BLaER1 treated with 17β-estradiol and CSF1 and Interleukin-3, amounts not matched to agents 10 nM and 100 nM (cell line): ENCODE measurements at regions not wholly inside any gene's neighbourhood (a gene's known extent, or its start where the extent isn't known, plus 50 kb on each side); places are given as distances from the start of the nearest gene placed in this dataset.

Experiments used
- H3K27ac ChIP-seq, 11 experiments: shearing (Covaris generic); formaldehyde crosslinking; 2 replicates each; pipeline ENCODE4 v1.8.1; 2022
- H3K27me3 ChIP-seq, 11 experiments: shearing (Covaris generic); formaldehyde crosslinking; 2 replicates each; pipeline ENCODE4 v1.8.1; 2022
- H3K36me3 ChIP-seq, 11 experiments: shearing (Covaris generic); formaldehyde crosslinking; 2 replicates each; pipeline ENCODE4 v1.8.1; 2022
- H3K4me1 ChIP-seq, 10 experiments: shearing (Covaris generic); formaldehyde crosslinking; 2 replicates each; pipeline ENCODE4 v1.8.1; 2022
- H3K4me2 ChIP-seq, 11 experiments: shearing (Covaris generic); formaldehyde crosslinking; 2 replicates each; pipeline ENCODE4 v1.8.1; 2022
- H3K4me3 ChIP-seq, 10 experiments: shearing (Covaris generic); formaldehyde crosslinking; 2 replicates each; pipeline ENCODE4 v1.8.1; 2022
- H3K9ac ChIP-seq, 11 experiments: shearing (Covaris generic); formaldehyde crosslinking; 2 replicates each; pipeline ENCODE4 v1.8.1; 2022
- H3K9me3 ChIP-seq, 11 experiments: shearing (Covaris generic); formaldehyde crosslinking; replicated peaks in 1 of 11; 2 replicates each; pipeline ENCODE4 v1.8.1; 2022
- H4K20me1 ChIP-seq, 11 experiments: shearing (Covaris generic); formaldehyde crosslinking; 2 replicates each; pipeline ENCODE4 v1.8.1; 2022
- Cebpa-rat ChIP-seq, 11 experiments: shearing (Covaris generic); IDR thresholded peaks; 2 replicates each; pipeline ENCODE4 v1.8.1; 2022

DNA sequence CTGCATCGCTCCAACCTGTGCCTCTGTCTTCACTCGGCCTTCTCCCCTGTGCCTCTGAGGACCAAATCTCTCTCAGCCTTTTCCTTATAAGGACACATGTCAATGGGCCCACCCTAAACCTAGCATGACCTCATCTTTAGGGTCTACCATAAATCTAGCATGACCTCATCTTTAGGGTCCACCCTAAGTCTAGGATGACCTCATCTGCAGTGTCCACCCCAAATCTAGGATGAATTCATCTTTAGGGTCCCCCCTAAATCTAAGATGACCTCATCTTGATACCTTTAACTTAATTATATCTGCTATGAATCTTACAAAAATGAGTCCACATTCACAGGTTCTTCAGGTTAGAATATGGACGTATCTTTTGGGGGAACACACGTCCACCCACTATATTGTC is 131.1 kb upstream of the RPL38 start:
- Histone ChIP-seq H3K4me3 (no peak overlapping the region), H3K9me3 (peaks cover 32 to 51% (median 40%) of the 10 kb centered on the region in 11 experiments), H3K4me2 (no peak overlapping the region), H4K20me1 (no peaks in the 10 kb centered on the region), H3K9ac (no peak overlapping the region), H3K27me3 (no peaks in the 10 kb centered on the region), H3K4me1 (no peaks in the 10 kb centered on the region), H3K36me3 (no peaks in the 10 kb centered on the region), H3K27ac (no peak overlapping the region)
- TF ChIP-seq Cebpa-rat (IDR thresholded peaks at IDR 0.05): no peak

DNA sequence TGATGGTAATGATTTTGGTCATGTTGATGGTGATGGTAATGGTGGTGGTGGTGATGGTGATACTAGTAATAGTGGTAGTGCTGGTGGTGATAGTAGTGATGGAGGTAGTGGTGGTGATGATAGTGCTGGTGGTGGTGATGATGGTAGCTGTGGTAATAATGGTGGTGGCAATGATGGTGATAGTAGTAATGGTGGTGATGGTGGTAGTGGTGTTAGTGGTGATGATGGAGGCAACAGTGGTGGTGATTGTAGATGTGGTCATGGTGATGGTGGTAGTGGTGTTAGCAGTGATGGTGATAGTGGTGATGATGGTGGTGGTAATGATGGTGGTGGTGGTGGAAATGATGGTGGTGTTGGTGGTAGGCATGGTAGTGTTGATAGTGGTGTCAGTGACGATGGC is 127.0 kb upstream of the RPL38 start:
- no peak for TF ChIP-seq Cebpa-rat (IDR thresholded peaks at IDR 0.05)
- H3K36me3 ChIP-seq: no peaks in the 10 kb centered on the region
- no peak overlapping the region for H3K4me3 ChIP-seq
- H3K4me1 ChIP-seq: no peaks in the 10 kb centered on the region
- H3K4me2 ChIP-seq: no peak overlapping the region
- no peak overlapping the region for H3K27ac ChIP-seq
- H4K20me1 ChIP-seq: no peaks in the 10 kb centered on the region; a peak in 1 of 22 replicates
- H3K9ac ChIP-seq: no peak overlapping the region
- H3K27me3 ChIP-seq: no peaks in the 10 kb centered on the region
- H3K9me3 ChIP-seq: peaks cover 32 to 51% (median 40%) of the 10 kb centered on the region in 11 experiments

DNA sequence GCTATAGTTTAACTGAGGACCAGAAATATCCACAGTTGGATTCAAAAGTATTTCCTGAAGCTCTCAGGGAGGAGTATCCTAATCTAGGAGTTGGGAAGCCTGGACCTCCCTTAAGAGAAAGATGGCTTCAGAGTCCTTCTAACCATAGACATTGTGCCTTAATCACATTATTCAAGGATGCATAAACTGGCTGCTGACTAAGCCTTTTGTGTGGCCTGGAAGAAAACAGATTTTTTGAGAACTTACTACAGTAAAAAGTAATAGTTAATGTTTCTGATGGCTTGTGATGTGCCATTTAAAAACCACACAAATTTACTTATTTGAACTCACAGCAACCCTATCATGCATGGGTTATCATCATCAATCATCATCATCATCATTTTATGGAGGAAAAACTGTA is 126.2 kb upstream of the RPL38 start:
- Histone ChIP-seq H3K27ac (no peak overlapping the region), H3K27me3 (no peaks in the 10 kb centered on the region), H3K4me1 (no peaks in the 10 kb centered on the region), H3K9ac (no peak overlapping the region), H3K36me3 (no peaks in the 10 kb centered on the region), H3K4me2 (no peak overlapping the region), H3K4me3 (no peak overlapping the region), H3K9me3 (peaks cover 32 to 46% (median 39%) of the 10 kb centered on the region in 11 experiments), H4K20me1 (no peaks in the 10 kb centered on the region; a peak in 1 of 22 replicates)
- no peak for TF ChIP-seq Cebpa-rat (IDR thresholded peaks at IDR 0.05)

DNA sequence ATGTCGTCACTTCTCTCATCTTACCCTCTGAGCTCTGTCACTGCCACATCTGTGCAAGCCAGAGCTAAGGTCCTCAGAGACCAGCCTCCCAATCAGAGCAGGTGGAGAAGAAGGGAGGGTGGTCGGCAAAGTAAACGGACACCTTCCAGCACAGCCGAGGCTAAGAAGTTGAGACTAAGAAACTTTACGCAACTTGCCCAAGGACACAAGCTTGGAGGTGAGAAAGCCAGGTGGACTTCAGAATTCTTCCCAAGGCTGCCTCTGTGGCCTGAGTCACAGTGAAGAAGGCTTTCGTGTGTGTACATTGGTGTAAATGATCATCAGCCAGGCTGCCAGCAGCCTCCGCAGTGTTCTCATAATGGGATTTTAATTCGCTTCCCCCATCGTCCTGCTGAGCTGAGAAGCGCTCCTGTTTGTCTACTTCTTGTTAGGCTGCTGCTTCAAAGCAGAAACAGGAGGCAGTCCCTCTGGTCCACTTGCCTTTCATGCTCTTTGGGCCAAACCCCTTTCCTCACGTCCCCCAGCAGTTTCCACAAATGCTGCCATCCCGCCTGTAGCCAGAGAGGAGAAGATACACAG is 125.0 kb upstream of the RPL38 start:
- Histone ChIP-seq H3K4me2 (no peak overlapping the region), H3K4me1 (no peaks in the 10 kb centered on the region), H3K9ac (no peak overlapping the region), H3K9me3 (peaks cover 24 to 35% (median 29%) of the 10 kb centered on the region in 11 experiments), H4K20me1 (no peaks in the 10 kb centered on the region; a peak in 2 of 22 replicates), H3K27ac (no peak overlapping the region), H3K36me3 (no peaks in the 10 kb centered on the region), H3K27me3 (no peaks in the 10 kb centered on the region), H3K4me3 (no peak overlapping the region)
- no peak for TF ChIP-seq Cebpa-rat (IDR thresholded peaks at IDR 0.05)

DNA sequence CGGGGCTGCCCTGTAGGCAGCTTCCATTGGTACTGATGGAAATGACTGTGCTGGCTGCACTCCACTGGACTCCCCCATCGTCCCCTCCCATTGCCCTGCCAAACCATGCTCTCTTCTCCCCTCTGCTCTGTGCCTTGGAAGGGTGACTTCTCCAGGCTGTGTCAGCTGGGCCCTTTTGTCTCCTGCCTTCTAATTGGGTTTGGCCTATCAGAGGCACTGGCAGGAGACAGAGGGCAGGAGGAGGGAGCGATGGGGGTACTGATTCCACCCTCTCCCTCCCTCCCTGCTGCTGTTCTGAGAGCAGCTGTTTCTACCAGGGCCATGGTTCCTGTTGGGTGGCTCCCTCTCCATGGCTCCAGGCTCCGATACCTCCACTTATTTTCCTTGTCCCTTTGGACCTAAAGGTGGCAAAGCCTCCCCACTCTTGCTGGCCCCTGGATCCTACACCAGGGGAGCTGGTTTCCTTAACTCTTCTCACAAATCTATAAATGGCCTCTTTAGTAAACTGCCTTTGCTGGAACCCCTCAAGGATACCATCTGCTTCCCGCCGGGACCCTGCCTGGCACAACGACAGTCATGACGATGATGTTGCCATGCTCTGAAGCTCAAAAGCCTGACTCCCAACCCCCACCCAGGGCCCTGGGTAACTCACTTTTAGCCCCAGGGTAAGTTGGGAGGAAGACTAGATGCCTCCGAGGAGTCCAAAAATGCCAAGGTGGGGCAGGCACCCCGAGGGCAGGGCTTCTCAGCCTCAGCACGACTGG is 123.8 kb upstream of the RPL38 start:
- no peak for TF ChIP-seq Cebpa-rat (IDR thresholded peaks at IDR 0.05)
- Histone ChIP-seq H3K36me3 (no peaks in the 10 kb centered on the region), H3K4me3 (no peak overlapping the region), H4K20me1 (no peaks in the 10 kb centered on the region; a peak in 2 of 22 replicates), H3K9me3 (peaks cover 12 to 23% (median 17%) of the 10 kb centered on the region in 11 experiments), H3K9ac (no peak overlapping the region), H3K4me2 (no peak overlapping the region), H3K4me1 (no peaks in the 10 kb centered on the region), H3K27me3 (no peaks in the 10 kb centered on the region), H3K27ac (no peak overlapping the region)

DNA sequence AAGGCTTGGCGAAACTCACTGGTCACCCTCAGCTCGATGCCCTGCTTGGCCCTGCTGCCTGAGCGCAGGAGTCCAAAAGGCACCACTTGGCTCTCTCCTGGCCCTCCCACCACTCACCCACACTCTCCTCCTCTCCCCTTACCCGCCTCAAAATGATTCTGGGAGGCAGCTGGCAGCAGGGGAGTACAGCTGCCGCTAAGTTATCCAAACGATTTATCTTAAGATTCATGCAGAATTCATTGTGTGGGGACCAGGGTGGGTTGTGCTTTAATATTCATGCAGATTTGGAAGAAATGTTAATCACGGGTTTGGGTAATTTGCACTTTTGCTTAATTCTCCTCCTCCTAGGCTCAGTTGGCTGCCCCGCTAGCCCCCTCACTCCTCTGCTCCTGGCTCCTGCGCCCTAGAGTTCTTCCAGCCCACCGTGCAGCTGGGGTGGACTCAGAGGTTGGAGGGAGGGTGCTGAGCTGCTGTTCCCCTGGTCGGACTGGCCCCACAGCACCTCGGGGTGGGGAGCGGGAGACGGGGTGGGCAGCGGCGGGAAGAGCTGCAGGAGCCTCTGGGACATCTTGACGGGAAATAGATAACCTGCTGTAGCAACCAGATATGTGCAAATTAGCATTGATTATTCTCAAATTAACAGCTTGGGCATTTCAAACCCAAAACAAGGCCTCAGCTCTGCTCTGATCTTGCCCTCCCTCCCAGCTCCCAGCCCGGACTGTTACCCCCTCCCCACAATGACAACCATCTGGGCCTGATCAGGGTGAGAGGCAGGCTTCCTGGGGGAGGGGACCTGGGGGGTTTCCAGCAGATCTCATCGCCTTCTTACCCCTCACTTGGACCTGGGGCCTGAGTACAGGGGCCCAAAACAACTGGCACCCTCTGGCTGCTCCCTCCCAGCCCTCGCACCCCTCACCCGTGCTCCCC is 122.6 kb upstream of the RPL38 start:
- no peak overlapping the region for H3K9ac ChIP-seq
- H3K4me3 ChIP-seq: no peak overlapping the region
- H4K20me1 ChIP-seq: no peaks in the 10 kb centered on the region; a peak in 2 of 22 replicates
- peaks cover 2 to 20% (median 10%) of the 10 kb centered on the region in 11 experiments; a peak in 19 of 22 replicates for H3K9me3 ChIP-seq
- H3K4me1 ChIP-seq: no peaks in the 10 kb centered on the region
- no peak overlapping the region for H3K4me2 ChIP-seq
- H3K36me3 ChIP-seq: no peaks in the 10 kb centered on the region
- no peak for TF ChIP-seq Cebpa-rat (IDR thresholded peaks at IDR 0.05)
- no peak overlapping the region for H3K27ac ChIP-seq
- H3K27me3 ChIP-seq: no peaks in the 10 kb centered on the region

DNA sequence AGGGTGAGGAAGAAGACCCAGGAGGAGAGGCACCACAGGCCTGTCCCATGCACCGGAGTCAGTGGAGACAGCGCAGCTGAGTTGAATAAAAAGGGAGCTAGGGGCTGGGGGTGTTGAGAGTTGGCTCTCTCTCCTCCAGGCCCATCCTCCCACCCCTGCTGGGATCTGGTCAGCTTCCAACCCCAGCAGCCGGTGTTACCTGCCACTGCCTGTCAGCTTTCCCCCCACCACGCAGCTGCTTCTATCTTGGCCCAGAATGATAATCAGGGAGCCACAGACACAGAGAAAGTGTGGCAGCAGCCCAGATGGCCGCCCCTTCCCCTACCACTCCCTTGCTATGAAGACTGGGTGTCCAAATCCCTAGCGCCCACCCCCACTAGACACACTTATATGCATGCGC is 120.6 kb upstream of the RPL38 start:
- H3K4me1 ChIP-seq: no peaks in the 10 kb centered on the region
- no peaks in the 10 kb centered on the region for H3K36me3 ChIP-seq
- peaks cover 0 to 13% (median 6%) of the 10 kb centered on the region in 11 experiments; a peak in 11 of 22 replicates for H3K9me3 ChIP-seq
- no peak overlapping the region for H3K4me3 ChIP-seq
- H3K9ac ChIP-seq: no peak overlapping the region
- TF ChIP-seq Cebpa-rat (IDR thresholded peaks at IDR 0.05): no peak
- no peaks in the 10 kb centered on the region; a peak in 2 of 22 replicates for H4K20me1 ChIP-seq
- H3K27me3 ChIP-seq: no peaks in the 10 kb centered on the region
- H3K4me2 ChIP-seq: no peak overlapping the region
- H3K27ac ChIP-seq: no peak overlapping the region

DNA sequence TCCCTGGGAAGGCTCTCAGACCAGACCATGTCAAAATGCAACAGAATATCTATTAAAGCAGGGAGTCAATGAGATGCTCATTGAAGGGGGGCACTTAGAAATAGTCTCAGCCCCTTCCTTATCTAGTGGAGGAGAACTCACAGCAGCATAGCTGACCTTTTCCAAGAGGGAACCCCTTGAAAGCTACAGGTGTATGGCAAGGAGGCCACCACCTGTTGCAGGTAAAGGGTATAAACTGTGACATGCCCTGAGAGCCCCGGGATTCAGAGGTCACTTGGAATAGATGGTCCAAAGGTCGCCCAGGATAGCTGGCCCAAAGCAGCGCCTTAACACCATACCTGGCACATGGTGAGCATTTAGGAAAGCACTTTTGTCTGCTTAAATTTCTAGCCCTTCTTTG is 120.2 kb upstream of the RPL38 start:
- Histone ChIP-seq H3K27ac (no peak overlapping the region), H3K4me2 (no peak overlapping the region), H3K4me1 (no peaks in the 10 kb centered on the region), H3K4me3 (no peak overlapping the region), H3K36me3 (no peaks in the 10 kb centered on the region), H4K20me1 (no peaks in the 10 kb centered on the region; a peak in 2 of 22 replicates), H3K9ac (no peak overlapping the region), H3K27me3 (no peaks in the 10 kb centered on the region), H3K9me3 (peaks cover 0 to 13% (median 6%) of the 10 kb centered on the region in 11 experiments; a peak in 11 of 22 replicates)
- no peak for TF ChIP-seq Cebpa-rat (IDR thresholded peaks at IDR 0.05)

DNA sequence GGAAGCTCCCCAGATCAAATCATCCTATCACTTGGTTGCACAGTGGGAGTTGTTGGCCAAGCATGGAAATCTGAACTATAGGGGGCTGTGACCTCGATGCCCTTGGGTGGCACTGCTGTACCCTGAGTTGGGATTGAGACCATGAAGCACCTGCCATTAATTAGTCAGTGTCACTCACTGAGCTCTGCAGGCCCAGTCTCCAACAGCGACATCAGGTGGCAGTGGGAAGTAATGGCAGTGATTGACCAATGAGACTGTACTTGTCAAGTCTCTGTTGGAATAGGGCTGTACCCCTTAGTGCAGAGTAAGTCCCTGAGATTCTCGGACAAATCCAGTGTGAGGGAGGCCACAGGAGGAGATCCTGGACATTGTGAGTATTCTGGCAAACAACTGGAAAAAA is 118.0 kb upstream of the RPL38 start:
- Histone ChIP-seq H3K4me2 (no peak overlapping the region), H3K36me3 (no peaks in the 10 kb centered on the region), H3K27me3 (no peaks in the 10 kb centered on the region), H4K20me1 (no peaks in the 10 kb centered on the region; a peak in 1 of 22 replicates), H3K27ac (no peak overlapping the region), H3K9me3 (peaks cover 0 to 13% (median 6%) of the 10 kb centered on the region in 11 experiments; a peak in 11 of 22 replicates), H3K4me1 (no peaks in the 10 kb centered on the region), H3K4me3 (no peak overlapping the region), H3K9ac (no peak overlapping the region)
- TF ChIP-seq Cebpa-rat (IDR thresholded peaks at IDR 0.05): no peak
